Esophagus muscularis mucosa (tissue), 3 donors: ENCODE measurements at regions not wholly inside any gene's neighbourhood (a gene's known extent, or its start where the extent isn't known, plus 50 kb on each side); places are given as distances from the start of the nearest gene placed in this dataset.

Source experiments
- CTCF ChIP-seq, 3 experiments: fragments of 200-600 bp in 2 of 3; fragments of 450-650 bp in 1 of 3; sonication (generic) in 2 of 3; IDR thresholded peaks; one replicate each; pipeline ENCODE4 v1.5.1; 2017 to 2019; ENCODE audit warnings: antibody characterized with exemption in 3 of 3, mild to moderate bottlenecking in 2 of 3, moderate library complexity in 1 of 3
- POLR2A ChIP-seq: fragments of 450-650 bp; IDR thresholded peaks from one replicate; pipeline ENCODE4 v1.6.1; 2017; ENCODE audit warnings: antibody characterized with exemption, moderate library complexity, mild to moderate bottlenecking, low read depth

- TF ChIP-seq CTCF (IDR thresholded peaks at IDR 0.05) = no peak
- no peak for TF ChIP-seq POLR2A
These were observed 2103.5 kb downstream of the TP53TG3F start for GRCh38 chr16:35562919-35563318.
